Type B pancreatic cell (in vitro differentiated cells): ENCODE measurements at regions not wholly inside any gene's neighbourhood (a gene's known extent, or its start where the extent isn't known, plus 50 kb on each side); places are given as distances from the start of the nearest gene placed in this dataset.

Experiments
- DNase-seq: peaks from one replicate; pipeline ENCODE4 v3.0.0; 2021; ENCODE audit warnings: mixed read lengths; ENCODE audit not compliant: unreplicated experiment; ENCODE audit errors: extremely low spot score
- H3K27ac Mint-ChIP-seq: 2 replicates; pipeline ENCODE4 v1.8.0; 2021; ENCODE audit warnings: mild to moderate bottlenecking, mixed read lengths
- H3K27me3 Mint-ChIP-seq: 2 replicates; pipeline ENCODE4 v1.8.0; 2021; ENCODE audit warnings: mixed read lengths
- H3K36me3 Mint-ChIP-seq: 2 replicates; pipeline ENCODE4 v1.8.0; 2021; ENCODE audit warnings: mixed read lengths
- H3K4me1 Mint-ChIP-seq: one replicate; pipeline ENCODE4 v1.8.0; 2021; ENCODE audit warnings: mixed read lengths; ENCODE audit not compliant: unreplicated experiment
- H3K4me3 Mint-ChIP-seq: 2 replicates; pipeline ENCODE4 v1.8.0; 2021; ENCODE audit warnings: mild to moderate bottlenecking, mixed read lengths
- H3K9me3 Mint-ChIP-seq: 2 replicates; pipeline ENCODE4 v1.8.0; 2021; ENCODE audit warnings: mixed read lengths
- TF ChIP-seq, protein P1 (sequence below): fragments of 200-600 bp; sonication (generic); conservative IDR thresholded peaks from 2 replicates; pipeline ENCODE4 v1.5.0; 2021; ENCODE audit warnings: antibody characterized with exemption, mild to moderate bottlenecking

DNA sequence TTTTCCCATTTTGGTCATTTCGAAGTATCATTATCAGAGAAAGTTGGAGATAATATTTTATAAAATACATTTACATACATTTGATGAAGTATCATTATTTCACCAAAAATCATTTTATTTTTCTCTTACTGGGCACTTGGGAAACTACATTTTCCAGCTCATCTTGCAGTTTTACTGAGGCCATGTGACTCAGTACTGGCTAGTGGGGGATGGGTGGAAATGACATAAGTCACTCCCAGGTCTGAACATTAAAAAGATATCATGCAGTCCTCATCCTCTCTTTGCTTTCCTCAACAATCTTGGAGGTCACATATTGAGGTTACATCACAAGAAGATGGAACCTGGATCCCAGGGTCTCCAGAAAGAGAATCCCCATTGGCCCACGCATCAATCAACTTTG lies 84.1 kb downstream of the CD24 start:
- Mint-ChIP-seq H3K4me1 (peaks cover 38% of the 10 kb centered on the region), H3K9me3 (no peaks in the 10 kb centered on the region), H3K36me3 (no peaks in the 10 kb centered on the region), H3K4me3 (no peak overlapping the region), H3K27ac (peak overlapping the region; percentile 46), H3K27me3 (no peaks in the 10 kb centered on the region)
- TF ChIP-seq, protein P1, sequence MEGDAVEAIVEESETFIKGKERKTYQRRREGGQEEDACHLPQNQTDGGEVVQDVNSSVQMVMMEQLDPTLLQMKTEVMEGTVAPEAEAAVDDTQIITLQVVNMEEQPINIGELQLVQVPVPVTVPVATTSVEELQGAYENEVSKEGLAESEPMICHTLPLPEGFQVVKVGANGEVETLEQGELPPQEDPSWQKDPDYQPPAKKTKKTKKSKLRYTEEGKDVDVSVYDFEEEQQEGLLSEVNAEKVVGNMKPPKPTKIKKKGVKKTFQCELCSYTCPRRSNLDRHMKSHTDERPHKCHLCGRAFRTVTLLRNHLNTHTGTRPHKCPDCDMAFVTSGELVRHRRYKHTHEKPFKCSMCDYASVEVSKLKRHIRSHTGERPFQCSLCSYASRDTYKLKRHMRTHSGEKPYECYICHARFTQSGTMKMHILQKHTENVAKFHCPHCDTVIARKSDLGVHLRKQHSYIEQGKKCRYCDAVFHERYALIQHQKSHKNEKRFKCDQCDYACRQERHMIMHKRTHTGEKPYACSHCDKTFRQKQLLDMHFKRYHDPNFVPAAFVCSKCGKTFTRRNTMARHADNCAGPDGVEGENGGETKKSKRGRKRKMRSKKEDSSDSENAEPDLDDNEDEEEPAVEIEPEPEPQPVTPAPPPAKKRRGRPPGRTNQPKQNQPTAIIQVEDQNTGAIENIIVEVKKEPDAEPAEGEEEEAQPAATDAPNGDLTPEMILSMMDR: no peak
- DNase-seq: no peak

DNA sequence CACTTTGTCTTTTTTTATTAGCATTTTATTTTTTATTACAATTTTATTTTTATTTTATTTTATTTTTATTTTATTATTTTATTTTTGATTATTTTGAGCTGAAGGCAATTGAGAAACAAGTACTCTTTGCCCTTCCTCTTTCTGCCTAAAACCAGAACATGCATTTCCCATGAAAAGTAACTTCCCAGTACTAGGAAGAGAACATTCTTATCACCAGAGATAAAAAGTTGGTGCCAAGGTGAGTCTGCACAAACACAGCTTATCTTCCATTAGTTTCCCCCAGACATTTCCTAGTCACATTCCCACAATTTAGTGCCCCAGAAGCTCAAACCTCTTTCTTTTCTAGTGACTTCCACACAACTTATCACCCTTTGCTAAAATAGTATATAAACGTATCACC lies 84.8 kb downstream of the CD24 start:
- Mint-ChIP-seq H3K27ac (peak overlapping the region; percentile 46), H3K27me3 (no peaks in the 10 kb centered on the region), H3K4me3 (peak overlapping the region; percentile 7), H3K9me3 (no peaks in the 10 kb centered on the region), H3K36me3 (no peaks in the 10 kb centered on the region), H3K4me1 (peaks cover 40% of the 10 kb centered on the region)
- DNase-seq: no peak
- TF ChIP-seq, protein P1: no peak

DNA sequence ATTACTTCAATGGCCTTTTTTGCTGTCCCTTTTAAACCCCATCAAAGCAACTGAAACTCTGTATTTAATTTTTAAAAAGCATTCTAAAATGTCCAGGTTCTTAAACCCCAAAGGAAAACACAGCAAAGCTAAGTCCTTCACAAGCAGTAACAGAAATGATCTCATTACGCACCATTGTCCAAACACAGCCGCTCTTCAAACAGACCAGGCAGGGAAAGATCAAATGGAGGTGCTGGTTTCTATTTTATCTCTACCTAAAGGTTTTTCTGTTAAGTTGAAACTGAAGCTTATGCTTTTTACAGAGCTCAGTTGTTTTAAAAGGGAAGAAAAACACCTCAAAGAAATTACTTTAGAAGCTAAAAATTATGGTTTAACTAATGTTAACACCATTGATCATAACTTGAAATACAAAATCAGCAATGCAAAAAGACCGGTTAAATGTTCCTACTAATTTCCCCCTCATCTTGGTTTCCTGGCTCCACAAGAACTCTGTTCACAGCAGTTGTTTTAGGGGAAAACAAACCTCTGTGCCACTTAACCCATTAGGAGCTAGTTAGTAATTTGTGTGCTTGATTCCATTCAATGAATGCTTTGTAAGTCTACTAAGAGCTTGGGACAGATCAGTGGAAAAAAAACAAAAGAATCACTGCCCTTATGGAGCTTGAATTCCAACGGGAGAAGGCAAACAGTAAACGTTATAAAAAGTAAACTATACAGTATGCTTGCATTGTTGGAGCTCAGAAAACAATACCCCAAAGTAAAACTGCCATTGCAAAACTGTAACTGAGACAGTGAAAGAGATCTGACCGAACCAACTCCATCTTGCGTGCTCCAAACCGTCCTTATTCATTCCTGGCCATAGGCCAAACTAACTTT lies 87.4 kb downstream of the CD24 start:
- H3K4me3 Mint-ChIP-seq: peak overlapping the region; percentile 35
- peaks cover 59% of the 10 kb centered on the region for H3K4me1 Mint-ChIP-seq
- peak overlapping the region; percentile 96 for H3K27ac Mint-ChIP-seq

DNA sequence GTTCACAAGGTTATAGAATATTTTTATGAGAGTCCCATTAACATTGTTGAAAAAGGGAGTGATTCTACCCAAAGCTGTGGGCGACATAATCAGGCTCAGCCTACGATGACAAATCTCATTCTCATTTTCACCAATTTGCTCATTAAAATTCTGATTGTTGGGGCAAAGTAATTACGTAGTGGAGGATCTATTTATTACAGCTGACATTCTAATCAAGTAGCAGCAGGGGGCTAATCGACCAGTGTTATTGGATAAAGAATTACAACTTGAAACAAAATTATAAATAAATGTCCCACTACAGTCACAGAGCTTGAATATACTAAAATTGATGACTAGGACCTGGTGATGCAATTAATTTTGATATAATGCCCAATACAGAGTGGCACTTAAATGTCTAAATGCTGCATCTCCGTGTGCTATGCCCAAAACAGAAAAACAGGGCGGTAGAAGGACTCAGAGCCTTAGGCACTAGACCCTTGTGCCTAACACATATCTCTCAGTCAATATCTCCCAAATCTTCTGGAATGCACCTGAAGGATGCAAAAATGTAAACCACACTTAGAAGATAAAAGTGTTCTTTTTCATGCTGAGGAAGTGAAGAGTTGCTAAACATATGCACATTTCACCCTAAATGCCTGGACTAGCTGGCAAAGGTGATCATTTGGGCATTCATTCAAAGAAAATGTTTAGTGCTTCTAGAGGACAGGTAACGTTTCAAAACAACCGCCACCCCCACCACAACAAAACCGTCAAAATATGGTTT lies 88.3 kb downstream of the CD24 start:
- no peaks in the 10 kb centered on the region for H3K9me3 Mint-ChIP-seq
- DNase-seq: no peak
- peaks cover 65% of the 10 kb centered on the region for H3K4me1 Mint-ChIP-seq
- no peaks in the 10 kb centered on the region for H3K27me3 Mint-ChIP-seq
- peak overlapping the region; percentile 96 for H3K27ac Mint-ChIP-seq
- TF ChIP-seq, protein P1: no peak
- no peaks in the 10 kb centered on the region for H3K36me3 Mint-ChIP-seq
- peak overlapping the region; percentile 34 for H3K4me3 Mint-ChIP-seq

More for the DNA sequence above, 87.4 kb downstream of the CD24 start:
- Mint-ChIP-seq H3K9me3 (no peaks in the 10 kb centered on the region), H3K36me3 (no peaks in the 10 kb centered on the region), H3K27me3 (no peaks in the 10 kb centered on the region)
- DNase-seq: no peak
- TF ChIP-seq, protein P1: no peak

DNA sequence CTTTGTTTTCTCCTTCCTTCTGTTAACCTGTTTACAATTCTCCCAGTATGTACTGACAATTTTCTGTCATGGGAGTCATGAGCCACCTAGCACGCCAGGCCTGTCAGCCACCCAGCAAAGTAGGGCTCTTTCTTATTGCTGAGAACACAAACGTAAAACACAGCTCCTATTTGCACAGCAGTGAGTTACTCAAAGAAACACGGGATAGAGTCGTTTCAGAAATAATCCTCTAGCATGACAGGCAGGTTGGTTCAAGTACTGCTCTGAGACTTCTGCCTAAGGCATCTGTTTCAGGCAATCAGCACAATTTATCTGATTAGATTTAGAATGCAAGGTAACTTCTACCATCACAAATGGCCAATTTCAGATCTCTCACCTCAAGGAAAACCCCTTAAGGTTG lies 88.8 kb downstream of the CD24 start:
- DNase-seq: no peak
- TF ChIP-seq, protein P1: no peak
- H3K27ac Mint-ChIP-seq: peak overlapping the region; percentile 79
- peaks cover 68% of the 10 kb centered on the region for H3K4me1 Mint-ChIP-seq
- no peaks in the 10 kb centered on the region for H3K27me3 Mint-ChIP-seq
- no peaks in the 10 kb centered on the region for H3K9me3 Mint-ChIP-seq
- no peaks in the 10 kb centered on the region for H3K36me3 Mint-ChIP-seq
- peak overlapping the region; percentile 68 for H3K4me3 Mint-ChIP-seq
